ENCODE measurements at regions not wholly inside any gene's neighbourhood (a gene's known extent, or its start where the extent isn't known, plus 50 kb on each side); places are given as distances from the start of the nearest gene placed in this dataset.

GRCh38 chr15:29938361-29939335 is 116.4 kb upstream of the TJP1 start:
- H3K27me3 ChIP-seq, result no peaks in the 10 kb centered on the region
- no peak for DNase-seq (ENCODE audit: low spot score)
- H4K20me1 ChIP-seq (ENCODE audit: insufficient read depth, poor library complexity, severe bottlenecking), result no peaks in the 10 kb centered on the region
- WGBS (ENCODE audit: low lambda C conversion rate, missing lambda C conversion rate), result 71% methylated on average over 14 of the region's 14 CpGs
- H3K27ac ChIP-seq, result no peak overlapping the region
- peak; percentile 23 for TF ChIP-seq CTCF (IDR thresholded peaks at IDR 0.05; ENCODE audit: poor library complexity)
- TF ChIP-seq EZH2phosphoT487 (IDR thresholded peaks at IDR 0.05; ENCODE audit: low read depth, severe bottlenecking, unreplicated experiment), result no peak
- no peak overlapping the region for H3K4me2 ChIP-seq
- H3K79me2 ChIP-seq, result no peaks in the 10 kb centered on the region
- H3K4me3 ChIP-seq, result no peak overlapping the region
- H3K9me3 ChIP-seq (ENCODE audit: low read depth), result no peaks in the 10 kb centered on the region
- H3K4me1 ChIP-seq (ENCODE audit: insufficient read depth), result no peaks in the 10 kb centered on the region
- no peak overlapping the region for H2AFZ ChIP-seq
- no peaks in the 10 kb centered on the region for H3K36me3 ChIP-seq (replicated peaks; ENCODE audit: insufficient read depth, low read depth)
- no peaks in the 10 kb centered on the region for H3K9me2 ChIP-seq (replicated peaks; ENCODE audit: insufficient read depth)

- Histone ChIP-seq H3K27ac (no peak overlapping the region), H3K9me3 (ENCODE audit: low read depth) (no peaks in the 10 kb centered on the region), H3K27me3 (no peaks in the 10 kb centered on the region), H4K20me1 (ENCODE audit: insufficient read depth, poor library complexity, severe bottlenecking) (no peaks in the 10 kb centered on the region), H3K36me3 (replicated peaks; ENCODE audit: insufficient read depth, low read depth) (no peaks in the 10 kb centered on the region), H3K4me2 (no peak overlapping the region), H3K9me2 (replicated peaks; ENCODE audit: insufficient read depth) (no peaks in the 10 kb centered on the region), H3K4me3 (no peak overlapping the region), H3K79me2 (no peaks in the 10 kb centered on the region), H2AFZ (no peak overlapping the region), H3K4me1 (ENCODE audit: insufficient read depth) (no peaks in the 10 kb centered on the region)
- WGBS (ENCODE audit: low lambda C conversion rate, missing lambda C conversion rate), result 50% methylated on average over 2 of the region's 2 CpGs
- DNase-seq (ENCODE audit: low spot score), result no peak
- TF ChIP-seq EZH2 (IDR thresholded peaks at IDR 0.05; ENCODE audit: borderline replicate concordance) (no peak), EZH2phosphoT487 (IDR thresholded peaks at IDR 0.05; ENCODE audit: low read depth, severe bottlenecking, unreplicated experiment) (no peak), CTCF (IDR thresholded peaks at IDR 0.05; ENCODE audit: poor library complexity) (no peak)
Measured at GRCh38 chr15:29937956-29938355, 115.7 kb upstream of the TJP1 start.

- Histone ChIP-seq H3K27me3 (no peaks in the 10 kb centered on the region), H2AFZ (no peak overlapping the region), H3K4me3 (no peak overlapping the region), H3K27ac (no peak overlapping the region), H3K9me2 (replicated peaks; ENCODE audit: insufficient read depth) (no peaks in the 10 kb centered on the region), H3K4me1 (ENCODE audit: insufficient read depth) (no peaks in the 10 kb centered on the region), H3K36me3 (replicated peaks; ENCODE audit: insufficient read depth, low read depth) (no peaks in the 10 kb centered on the region), H4K20me1 (ENCODE audit: insufficient read depth, poor library complexity, severe bottlenecking) (no peaks in the 10 kb centered on the region), H3K79me2 (no peaks in the 10 kb centered on the region), H3K4me2 (no peak overlapping the region), H3K9me3 (ENCODE audit: low read depth) (no peaks in the 10 kb centered on the region)
- WGBS (ENCODE audit: low lambda C conversion rate, missing lambda C conversion rate), result 93% methylated on average over 10 of the region's 10 CpGs
- no peak for TF ChIP-seq CTCF (IDR thresholded peaks at IDR 0.05; ENCODE audit: poor library complexity)
- TF ChIP-seq EZH2phosphoT487 (IDR thresholded peaks at IDR 0.05; ENCODE audit: low read depth, severe bottlenecking, unreplicated experiment), result no peak
- no peak for TF ChIP-seq EZH2 (IDR thresholded peaks at IDR 0.05; ENCODE audit: borderline replicate concordance)
- DNase-seq (ENCODE audit: low spot score), result no peak
Measured at GRCh38 chr15:29936353-29937049, 114.2 kb upstream of the TJP1 start.

Measured in hepatocyte (in vitro differentiated cells).